ENCODE measurements at regions not wholly inside any gene's neighbourhood (a gene's known extent, or its start where the extent isn't known, plus 50 kb on each side); places are given as distances from the start of the nearest gene placed in this dataset.

DNA sequence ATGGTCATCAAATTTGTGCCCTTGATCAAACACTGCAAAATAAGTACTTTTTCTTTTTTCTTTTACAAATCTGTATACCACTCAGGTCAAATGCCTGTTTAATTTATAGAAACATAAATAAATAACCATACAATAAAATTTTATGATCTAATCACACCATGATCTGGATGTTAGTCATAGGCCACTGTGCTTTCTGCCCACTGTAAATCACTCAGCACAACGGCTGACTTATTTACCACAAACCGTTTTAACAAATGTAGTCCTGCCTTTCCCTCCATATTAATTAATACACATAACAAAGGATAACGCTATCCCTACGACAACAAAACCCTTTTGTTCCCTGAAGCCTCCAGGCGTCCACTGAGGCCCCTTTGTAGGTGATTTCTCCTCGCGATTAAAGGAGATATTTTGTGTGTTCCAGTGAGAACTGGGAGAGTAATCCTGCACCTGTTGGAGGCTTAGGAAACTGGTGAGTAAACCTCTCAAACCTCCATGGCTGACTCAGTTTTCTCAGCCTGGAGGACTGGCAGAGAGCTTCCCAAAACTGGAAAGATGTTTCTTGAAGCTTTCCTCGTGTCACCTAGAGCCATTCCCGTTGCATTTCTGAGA lies 477.1 kb upstream of the SGCG start:
- no peak for DNase-seq

DNA sequence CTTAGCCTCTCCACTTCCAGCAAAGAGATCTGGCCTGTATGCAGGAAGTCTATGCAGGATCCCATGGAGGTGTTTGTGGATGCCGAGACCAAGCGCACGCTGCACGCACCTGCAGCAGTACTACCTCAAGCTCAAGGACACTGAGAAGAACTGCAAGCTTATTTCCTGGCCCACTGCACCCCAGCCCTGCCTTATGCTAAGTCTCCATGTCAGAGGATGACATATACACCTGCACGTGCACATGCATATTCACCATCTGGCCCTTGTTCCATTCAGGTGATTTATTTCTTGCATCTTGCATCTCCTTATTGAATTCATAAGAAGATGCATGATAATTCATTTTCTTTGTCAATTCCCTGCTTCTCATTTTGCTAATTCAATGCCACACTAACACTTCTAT lies 472.8 kb upstream of the SGCG start:
- DNase-seq = no peak

DNA sequence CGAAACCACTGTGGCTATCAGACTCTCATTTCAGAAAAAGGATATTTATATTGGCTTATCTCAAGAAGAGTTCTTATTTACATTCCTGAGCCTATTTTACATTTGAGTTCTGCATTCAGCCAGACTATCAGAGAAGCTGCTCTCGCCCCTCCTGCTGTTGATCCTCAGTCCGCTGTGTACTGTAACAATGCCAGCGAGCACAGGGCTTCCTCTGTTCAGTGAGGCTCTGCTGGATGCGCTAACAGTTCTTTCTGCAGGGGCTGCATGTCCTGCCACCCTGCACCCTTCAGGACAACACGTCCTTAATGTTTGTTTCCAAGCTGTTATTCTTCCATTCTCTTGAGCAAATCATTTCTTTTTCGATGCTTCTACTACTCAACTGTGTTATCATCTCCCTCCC lies 463.7 kb upstream of the SGCG start:
- no peak for DNase-seq

DNA sequence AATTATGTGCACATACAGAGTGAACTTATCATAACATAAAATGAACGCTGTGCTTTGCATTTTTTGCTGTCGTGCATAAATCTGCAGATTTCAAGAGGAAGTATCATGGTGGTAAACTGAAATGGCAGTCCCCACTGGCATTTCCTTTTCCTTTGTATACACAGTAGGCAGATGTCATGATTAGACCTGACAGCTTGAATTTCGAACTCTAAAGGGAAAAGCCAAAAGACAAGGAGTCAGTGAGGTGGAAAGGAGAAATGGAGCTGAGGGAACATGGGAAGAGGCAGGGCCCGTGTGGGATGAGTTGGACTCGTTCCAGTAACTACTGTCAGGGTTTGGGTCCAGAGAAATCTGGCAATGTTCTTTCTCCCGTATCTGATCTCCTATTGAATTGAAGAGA lies 454.1 kb upstream of the SGCG start:
- no peak for DNase-seq

DNA sequence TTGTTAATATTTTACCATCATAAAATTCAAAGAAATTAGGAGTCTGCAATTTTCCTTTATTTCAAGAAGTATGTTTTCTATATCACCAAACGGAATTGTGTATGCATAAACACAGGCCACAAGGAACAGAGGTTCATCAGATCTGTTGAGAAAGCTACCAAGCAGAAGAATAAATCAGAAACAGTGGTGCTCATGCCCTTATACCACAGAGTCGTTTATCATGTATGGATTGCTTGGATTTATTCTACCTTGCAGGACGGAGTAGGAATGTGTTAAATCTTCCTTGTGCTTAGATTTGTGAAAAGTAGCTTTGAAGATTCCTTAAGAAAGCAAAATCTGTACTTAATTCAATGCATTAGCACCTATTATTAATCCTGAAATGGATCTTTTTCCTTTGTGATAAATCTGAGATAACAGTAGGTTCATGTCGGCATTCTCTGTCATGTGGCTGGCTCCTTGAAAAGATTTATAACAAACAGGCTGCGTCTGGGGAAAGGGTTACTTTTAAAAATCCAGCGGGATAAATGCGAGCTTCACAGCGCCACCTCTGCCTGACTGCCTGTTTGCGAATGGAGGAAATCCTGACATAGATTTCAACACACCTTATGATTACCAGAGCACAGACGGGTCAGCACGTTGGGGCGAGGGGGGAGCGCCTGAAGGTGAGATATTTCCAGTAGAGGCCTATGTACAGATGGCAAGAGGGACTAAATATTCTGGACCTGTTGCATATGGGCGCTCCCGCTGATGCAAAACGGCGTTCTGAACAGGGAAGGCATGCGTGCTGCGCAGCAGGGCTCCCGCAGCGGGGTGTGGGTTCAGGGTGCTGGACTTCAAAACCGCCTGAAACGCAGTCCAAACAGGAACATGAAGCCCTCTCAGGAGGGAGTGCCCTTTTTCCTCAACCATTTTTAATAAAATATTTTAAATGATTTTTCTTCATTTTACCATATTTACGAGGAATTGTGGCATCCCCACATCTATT lies 445.5 kb upstream of the SGCG start:
- DNase-seq = no peak

DNA sequence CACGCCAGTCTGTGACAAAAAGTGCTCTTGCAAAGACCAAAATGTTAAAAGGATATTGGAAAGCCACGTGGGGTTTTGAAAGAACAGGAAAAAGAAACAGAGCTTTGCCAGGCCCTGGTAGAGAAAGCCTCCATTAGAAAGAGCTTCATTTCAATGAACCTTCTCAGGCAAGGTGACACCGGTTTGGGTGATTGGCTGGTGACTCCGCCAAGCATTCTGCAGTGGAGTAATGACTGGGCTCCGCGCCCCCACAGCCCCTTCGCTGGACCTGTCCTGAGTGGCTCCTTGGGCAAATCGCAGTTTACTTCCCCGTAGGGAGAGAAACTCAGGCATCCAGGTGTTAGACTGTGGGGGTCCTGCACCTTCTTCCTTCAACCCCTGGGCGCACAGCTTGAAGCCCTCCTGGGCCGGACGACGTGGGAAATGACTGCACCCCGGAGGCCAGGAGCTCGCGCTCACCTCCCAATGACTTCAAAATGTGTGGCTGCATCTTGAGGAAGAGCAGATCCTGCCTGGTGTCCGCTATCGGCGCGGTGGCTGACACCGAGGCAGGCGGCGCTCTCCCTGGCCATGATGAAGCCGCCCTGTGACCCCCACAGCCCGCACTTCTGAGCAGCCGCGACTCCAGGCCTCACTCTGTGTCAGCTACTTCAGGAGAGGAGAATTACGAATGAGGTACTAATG lies 444.6 kb upstream of the SGCG start:
- no peak for DNase-seq

DNA sequence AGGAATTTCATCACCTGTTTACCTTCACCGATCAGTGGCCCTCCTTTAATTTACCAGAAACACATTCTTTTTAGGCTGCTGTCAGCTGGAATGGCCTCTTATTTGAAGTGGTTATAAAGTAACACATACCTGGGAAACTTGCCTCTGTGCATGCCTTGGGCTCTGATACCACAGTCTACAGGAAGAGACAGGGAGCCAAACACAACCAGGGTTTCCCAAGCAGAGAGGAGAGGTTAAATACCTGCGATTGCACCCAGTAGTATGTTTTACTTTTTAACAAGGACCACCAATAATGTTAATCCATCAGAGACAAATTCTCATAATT lies 444.0 kb upstream of the SGCG start:
- DNase-seq = no peak

DNA sequence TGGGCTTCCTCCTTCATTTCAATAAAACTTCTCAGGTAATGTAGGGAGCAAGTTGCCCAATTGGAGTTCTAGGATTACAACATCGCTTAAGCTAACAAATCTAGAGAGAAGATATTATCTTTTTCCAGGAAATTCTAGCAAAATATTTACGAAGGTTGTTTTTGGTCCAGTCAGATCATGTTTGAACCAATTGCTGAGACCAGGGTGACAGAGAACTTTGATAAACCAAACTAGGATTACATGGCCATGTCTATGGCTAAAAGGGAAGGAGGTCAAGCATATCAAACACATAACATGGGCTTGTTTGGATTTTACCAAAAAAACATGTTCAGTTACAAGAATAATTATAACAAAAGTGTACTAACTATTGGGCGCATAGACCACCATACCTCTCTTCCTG lies 442.4 kb upstream of the SGCG start:
- DNase-seq = no peak

DNA sequence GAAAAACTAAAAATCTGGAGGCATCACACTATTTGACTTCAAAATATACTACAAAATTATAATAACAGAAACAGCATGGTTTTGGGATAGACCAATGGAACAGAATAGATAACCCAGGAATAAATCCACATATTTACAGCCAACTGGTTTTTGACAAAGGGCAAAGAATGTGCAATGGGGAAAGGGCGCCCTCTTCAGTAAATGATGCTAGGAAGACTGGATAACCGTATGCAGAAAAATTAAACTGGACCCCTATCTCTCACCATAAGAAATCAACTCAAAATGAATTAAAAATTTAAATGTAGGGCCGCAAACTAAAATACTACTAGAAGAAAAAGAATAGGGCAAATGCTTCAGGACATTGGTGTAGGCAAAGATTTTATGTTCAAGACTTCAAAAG lies 440.5 kb upstream of the SGCG start:
- DNase-seq = no peak

DNA sequence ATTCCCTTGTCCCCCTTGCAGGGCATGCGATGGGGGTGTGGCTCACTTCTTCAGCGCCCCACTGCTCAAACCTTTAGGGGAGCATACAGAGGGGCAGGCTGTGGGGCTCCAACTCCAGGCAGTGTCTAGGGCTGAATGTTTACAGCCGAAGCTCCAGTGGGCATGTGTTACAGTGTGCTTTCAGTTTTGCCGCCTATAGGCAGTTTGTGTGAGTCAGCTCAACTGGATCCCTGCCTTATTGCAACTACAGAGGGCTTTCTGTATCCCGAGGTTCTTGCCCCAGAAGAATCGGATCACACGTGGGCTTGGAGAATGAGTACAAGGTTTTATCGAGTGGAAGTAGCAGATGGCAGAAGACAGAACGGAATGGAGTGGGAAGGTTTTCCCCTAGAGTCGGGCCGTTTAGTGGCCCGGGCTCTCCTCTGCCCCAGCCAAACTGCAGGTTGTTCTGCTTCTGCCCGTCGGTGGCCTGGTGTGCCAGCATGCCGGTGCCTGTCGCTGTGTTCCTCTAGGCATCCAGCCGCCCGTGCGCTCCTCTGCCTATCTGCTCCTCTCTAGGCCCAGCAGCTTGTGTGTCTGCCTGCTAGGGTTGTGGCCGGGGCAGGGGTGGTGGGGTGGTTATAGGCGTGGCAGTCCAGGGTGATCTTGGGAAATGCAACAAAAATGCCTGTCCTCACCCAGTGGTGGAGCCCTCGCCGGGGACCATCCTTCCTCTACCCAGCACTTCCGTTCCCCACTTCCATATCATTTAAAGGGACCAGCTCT lies 435.9 kb upstream of the SGCG start:
- DNase-seq = no peak

DNA sequence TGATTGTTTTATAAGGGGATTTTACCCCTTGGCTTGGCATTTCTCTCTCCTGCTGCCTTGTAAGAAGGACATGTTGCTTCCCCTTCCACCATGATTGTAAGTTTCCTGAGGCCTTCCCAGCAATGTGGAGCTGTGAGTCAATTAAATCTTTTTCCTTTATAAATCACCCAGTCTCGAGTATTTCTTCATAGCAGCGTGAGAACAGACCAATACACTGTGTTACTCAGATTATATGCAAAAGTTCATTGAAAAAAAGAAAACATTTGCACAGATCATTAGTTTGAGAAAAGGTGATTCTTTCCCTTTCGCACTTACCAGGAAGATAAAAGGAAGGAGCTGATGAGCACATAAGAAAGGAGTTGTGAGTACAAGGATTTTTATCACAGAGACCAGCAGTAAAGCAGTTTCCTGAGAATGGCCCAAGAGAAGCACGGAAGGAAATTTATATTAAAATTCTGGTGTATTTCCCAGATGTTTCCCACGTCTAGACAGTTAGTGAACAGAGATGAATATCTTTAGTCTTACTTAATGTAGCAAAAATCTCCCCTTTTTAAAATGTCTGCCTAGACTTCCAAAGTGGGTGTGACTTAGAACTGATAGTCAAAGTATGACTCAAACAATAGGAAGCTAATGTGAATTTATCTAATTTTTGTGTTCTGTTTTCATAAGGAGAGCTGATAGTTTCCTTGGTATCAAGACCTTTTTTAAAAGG lies 431.8 kb upstream of the SGCG start:
- no peak for DNase-seq

DNA sequence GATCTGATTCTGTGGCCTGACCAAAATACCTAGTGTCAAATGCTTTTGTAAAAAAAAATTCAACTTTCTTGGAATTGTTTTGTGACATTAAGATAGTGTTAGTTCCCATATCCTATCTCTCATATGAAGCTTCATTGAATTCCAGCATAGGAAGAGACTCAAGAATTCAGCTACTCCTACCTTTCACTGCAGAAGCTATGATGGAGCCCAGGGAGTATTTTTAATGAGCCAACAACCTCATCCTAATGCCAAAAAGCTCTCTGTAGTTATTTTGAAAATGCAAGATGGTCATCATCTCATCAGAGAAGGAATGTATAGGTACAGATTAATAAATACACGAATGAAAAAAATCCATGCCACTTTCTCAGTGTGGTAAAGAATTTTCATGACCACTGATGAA lies 431.2 kb upstream of the SGCG start:
- DNase-seq = no peak

DNA sequence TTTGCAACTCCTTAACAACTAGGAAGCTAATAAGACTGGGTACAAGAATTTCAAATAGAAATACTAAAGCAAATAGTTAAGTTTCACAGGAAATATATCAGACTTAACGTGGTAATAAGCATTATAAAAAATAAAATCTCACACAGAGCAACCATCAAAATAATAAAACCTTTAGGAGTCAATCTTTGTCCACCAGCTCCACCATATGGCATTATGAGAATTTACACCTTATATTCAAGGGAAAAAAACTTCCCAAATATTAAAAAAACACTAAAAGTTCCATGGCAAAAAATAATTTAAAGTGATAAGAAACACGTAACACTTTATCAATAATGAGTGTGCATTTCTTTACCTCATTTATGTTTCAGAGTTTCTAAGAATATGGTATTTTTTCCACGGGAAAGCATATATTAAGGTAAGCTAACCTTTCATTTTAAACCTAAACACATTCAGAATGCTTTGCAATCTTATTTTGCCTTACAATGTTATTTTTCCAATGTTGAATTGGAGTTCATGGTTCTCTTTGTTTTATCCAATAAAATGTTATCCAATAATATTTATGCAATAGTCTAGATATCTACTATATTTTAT lies 423.2 kb upstream of the SGCG start:
- DNase-seq = no peak

DNA sequence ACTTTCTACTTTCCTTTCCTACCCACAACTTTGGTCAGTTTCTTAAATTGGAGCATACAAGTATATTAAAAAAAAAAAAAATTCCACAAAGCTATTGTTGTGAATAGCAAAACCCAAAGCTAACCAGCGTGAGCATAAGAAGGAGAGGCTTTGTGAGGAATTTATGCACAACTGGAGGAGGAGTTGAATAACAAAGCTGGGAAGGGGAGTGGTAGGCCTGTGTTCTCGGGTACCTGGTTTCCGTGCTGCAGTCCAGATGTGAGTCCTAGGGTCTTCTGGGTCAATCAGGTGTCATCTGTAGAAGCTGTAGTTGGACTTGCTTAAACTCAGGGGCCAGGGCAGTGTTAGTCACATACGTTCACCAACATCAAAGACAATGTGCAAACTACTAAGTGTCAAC lies 422.5 kb upstream of the SGCG start:
- DNase-seq = no peak

DNA sequence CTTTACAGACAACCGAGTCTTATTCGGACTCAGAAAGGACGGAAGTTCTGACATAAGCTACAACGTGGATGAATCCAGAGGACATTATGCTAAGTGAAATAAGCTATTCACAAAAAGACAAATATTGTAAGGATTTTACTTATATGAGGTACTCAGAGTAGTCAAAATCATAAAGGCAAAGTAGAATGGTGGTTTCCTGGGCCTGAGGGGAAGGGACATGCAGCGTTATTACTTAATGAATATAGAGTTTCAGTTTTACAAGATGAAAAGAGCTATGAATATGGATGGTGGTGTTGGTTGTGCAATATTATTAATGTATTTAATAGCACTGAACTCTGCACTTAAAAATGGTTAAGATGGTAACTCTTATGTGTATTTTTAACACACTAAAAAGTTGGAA lies 419.1 kb upstream of the SGCG start:
- DNase-seq = no peak

DNA sequence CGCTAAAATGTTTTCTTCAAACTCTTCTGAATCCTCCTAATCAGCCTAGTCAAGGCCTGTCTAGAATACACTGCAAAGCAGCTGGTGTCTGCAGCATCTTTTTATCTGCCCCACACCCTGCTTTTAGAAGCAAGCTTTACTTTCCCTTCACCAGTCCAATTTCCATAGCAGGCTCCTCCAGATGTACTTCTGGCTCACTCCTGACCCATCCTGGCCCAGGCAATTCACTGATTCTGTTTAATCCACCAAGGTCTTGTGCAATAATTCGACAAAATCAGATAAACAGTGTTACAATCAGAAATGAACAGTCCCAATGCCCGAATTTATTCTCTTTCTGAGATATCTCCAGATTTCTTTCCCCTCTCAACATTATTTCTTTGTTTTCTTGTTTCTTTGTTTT lies 415.2 kb upstream of the SGCG start:
- no peak for DNase-seq

DNA sequence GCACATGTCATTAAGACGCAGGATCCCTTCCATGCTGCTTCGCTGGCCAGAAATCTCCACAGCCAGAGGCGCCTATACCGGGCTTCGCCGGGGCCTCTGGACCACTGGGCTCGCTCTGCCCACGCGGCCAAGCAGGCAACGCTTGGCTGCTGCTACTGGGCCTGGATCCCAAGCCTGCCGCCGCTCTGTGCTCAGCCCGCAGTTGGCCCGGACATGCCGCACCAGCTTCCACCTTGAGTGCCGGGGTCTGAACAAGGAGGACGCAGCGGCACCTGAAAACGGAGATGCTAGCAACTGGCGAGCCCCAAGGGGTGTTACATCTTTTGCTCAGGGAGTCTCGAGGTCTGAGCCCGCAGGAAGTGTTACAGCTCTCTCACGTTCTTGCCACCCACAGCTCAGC lies 409.9 kb upstream of the SGCG start:
- no peak for DNase-seq

DNA sequence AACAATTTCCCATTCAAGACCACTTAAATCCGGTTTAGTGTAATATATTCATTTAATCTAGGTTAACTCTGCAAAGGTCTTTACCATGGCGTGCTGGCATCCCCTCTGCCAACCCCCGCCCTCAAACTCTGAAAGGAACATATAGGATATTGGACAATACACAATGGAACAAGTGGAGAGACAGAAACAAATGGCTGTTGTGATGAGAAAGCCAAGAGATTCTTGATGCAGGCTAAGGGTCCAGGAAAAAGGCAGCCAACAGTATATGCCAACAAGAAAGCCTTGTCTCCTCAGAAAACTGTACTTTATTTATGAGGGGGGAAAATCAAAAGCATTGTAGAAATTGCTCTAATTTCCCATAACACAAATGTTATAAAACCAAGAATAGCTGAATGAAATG lies 407.3 kb upstream of the SGCG start:
- DNase-seq = no peak

DNA sequence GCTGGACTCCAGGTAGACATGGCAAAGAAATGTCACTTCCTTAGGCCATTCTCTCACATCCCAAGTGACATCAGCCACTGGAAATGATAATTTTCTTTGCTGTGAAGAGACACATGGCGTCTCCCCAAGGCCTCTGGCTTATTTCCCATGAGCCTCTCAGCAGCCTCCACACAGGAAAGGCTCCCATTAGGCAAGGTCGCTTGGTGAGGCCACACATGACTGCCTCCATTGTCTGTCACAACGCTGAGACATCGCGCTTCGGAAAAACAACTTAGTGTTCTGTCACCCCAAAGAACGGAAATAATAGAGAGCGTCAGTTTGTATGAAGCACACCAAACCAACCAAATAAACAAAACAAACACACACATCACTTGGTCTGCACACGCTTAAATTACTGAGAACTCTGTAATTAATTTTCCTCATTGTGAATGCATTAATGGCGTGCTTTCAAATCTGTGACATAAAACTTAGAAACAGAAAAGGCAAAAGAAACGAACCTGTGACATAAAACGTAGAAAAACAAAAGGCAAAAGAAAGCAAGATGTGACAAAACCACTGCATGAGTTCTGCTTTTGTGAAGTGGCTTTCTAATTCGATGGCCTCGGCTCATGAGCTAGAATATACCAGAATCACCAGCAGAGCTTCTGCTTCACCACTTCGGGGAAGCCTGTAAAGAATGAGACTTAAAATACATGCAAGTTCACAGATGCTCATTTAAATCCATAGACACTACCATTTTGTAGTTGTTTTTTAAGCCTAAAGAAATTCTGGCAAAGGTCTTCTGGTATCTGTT lies 404.2 kb upstream of the SGCG start:
- no peak for DNase-seq

DNA sequence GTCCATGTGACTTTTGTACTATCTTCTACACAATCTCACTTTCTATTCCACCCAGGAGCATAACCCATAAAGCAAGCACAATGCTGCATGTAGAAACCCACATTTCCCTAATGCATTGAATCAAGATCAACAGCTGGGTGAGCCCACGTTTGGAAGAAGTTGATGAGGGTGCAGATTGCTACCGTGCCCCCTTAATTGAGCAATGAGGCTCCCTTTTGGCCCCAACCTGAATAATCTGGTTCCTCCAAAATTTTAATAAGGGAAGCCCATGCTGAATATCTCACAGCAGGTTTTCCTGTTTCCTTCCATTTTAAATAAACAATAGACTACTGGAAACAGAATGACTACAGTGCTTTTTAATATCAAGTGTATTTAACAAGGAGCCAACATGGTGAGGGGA lies 403.6 kb upstream of the SGCG start:
- no peak for DNase-seq

DNA sequence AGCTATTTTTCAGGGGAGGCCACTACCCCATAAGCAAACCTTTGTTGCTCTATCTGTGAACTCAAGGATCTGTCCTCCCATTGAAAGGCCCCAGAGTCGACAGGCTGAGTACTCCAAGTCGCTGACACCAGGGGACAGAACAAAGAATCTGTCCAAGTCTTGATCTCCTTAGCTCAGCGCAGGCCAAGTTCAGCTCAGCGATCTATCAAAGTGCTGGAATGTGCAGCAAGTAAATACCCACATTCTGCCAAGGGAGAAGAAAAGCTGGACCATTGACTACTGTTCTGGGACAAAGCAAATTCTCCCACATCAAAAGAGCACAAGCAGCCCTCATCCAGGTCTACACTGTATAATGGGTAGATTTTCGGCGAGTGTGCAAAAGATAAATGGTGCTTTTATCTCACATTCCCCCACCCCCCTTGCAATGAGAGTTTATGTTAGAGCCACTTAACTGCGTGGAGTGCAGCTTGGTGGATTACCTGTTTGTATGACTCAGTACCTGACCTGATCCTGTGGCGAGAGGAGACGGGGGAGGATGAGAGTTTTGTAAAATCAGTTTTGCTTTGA lies 391.7 kb upstream of the SGCG start:
- DNase-seq = no peak
